Upper lobe of left lung (tissue), 6 donors: ENCODE measurements at regions not wholly inside any gene's neighbourhood (a gene's known extent, or its start where the extent isn't known, plus 50 kb on each side); places are given as distances from the start of the nearest gene placed in this dataset.

Experiments
- ATAC-seq, 2 donors: fragments of 200-7000 bp; cut with Tn5 transposase; one replicate each; pipeline ENCODE4 v1.9.1; 2022; ENCODE audit warnings: mild to moderate bottlenecking in 2 of 2, moderate library complexity in 2 of 2; ENCODE audit not compliant: low FRiP score in 2 of 2
- DNase-seq, 2 donors: peaks; one replicate each; pipeline ENCODE4 v3.0.0-alpha.2; 2019 to 2020
- H3K27ac ChIP-seq, 4 donors: fragments of 200-600 bp; sonication (generic); one replicate each; pipeline ENCODE4 v1.5.1; 2016 to 2019
- H3K27me3 ChIP-seq, 4 donors: fragments of 200-600 bp; sonication (generic); one replicate each; pipeline ENCODE4 v1.5.1; 2017 to 2019
- H3K36me3 ChIP-seq, 4 donors: fragments of 200-600 bp; sonication (generic); one replicate each; pipeline ENCODE4 v1.5.1; 2016 to 2019
- H3K4me1 ChIP-seq, 4 donors: fragments of 200-600 bp; sonication (generic); one replicate each; pipeline ENCODE4 v1.5.1; 2018 to 2019
- H3K4me3 ChIP-seq, 4 donors: fragments of 200-600 bp; sonication (generic); one replicate each; pipeline ENCODE4 v1.5.1; 2017 to 2019; ENCODE audit warnings: mild to moderate bottlenecking in 2 of 4, moderate library complexity in 1 of 4
- H3K9me3 ChIP-seq, 4 donors: fragments of 200-600 bp; sonication (generic); one replicate each; pipeline ENCODE4 v1.5.1; 2018 to 2019
- EP300 ChIP-seq, 4 donors: sonication (generic); formaldehyde crosslinking; IDR thresholded peaks; one replicate each; pipeline ENCODE4 v1.5.1; 2017; ENCODE audit warnings: antibody characterized with exemption in 4 of 4, control low read depth in 2 of 4
- POLR2A ChIP-seq, 4 donors: fragments of 450-650 bp; IDR thresholded peaks; one replicate each; pipeline ENCODE4 v1.5.1; 2016 to 2017; ENCODE audit warnings: antibody characterized with exemption in 4 of 4, mild to moderate bottlenecking in 2 of 4
- POLR2AphosphoS5 ChIP-seq, 2 donors: sonication (generic); formaldehyde crosslinking; IDR thresholded peaks; one replicate each; pipeline ENCODE4 v1.5.1; 2017; ENCODE audit warnings: antibody characterized with exemption in 2 of 2
- WGBS, 2 donors: methylation state at CpG; one replicate each; pipeline ENCODE4 v1.1.5; 2017 to 2018; 5-methylcytosine and 5-hydroxymethylcytosine counted together
- TF ChIP-seq, protein P1 (sequence below), 6 experiments: fragments of 450-650 bp in 4 of 6; fragments of 200-600 bp in 2 of 6; sonication (generic) in 2 of 6; IDR thresholded peaks; one replicate each; pipeline ENCODE4 v1.5.1; 2016 to 2019; ENCODE audit warnings: antibody characterized with exemption in 6 of 6
- donor health status: DM: no; HTN: no; CAD: no; lungs with moderate emphysema.
- donor health status: DM: no; HTN: yes; CAD: no; lungs with severe emphysema.

DNA sequence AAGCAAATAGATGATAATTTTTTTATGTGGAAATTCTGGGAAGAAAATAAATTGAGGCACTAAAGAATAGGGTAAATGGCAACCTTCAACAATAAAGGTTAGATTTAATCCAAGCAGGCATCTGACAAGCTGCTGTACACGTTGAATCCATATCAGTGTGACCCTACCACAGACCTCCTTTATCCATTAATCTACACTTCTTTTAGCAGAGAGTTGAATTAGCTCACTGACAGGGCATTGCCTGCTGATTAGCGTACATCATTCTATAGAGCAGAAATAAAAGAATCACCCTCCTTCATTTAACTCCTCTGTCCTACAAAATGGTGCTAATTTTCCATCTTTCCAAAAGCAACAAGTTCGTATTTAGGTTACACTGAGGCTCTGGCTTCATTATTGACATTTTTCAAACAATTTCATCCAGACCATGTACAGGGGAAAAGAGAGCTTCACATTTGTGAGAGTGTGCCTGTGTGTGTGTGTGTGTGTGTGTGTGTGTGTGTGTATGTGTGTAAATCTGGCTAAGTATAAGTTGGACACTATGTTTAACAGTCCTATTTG, 356.0 kb downstream of the TFEC start:
- Histone ChIP-seq H3K9me3 (no peaks in the 10 kb centered on the region), H3K27me3 (no peaks in the 10 kb centered on the region), H3K27ac (no peak overlapping the region), H3K36me3 (no peaks in the 10 kb centered on the region), H3K4me1 (peaks cover 0 to 6% (median 1%) of the 10 kb centered on the region in 4 donors), H3K4me3 (no peak overlapping the region)
- no peak for DNase-seq
- ATAC-seq = no peak
- TF ChIP-seq POLR2A (IDR thresholded peaks at IDR 0.05) (no peak), POLR2AphosphoS5 (IDR thresholded peaks at IDR 0.05) (no peak), EP300 (IDR thresholded peaks at IDR 0.05) (no peak)
- TF ChIP-seq, protein P1, sequence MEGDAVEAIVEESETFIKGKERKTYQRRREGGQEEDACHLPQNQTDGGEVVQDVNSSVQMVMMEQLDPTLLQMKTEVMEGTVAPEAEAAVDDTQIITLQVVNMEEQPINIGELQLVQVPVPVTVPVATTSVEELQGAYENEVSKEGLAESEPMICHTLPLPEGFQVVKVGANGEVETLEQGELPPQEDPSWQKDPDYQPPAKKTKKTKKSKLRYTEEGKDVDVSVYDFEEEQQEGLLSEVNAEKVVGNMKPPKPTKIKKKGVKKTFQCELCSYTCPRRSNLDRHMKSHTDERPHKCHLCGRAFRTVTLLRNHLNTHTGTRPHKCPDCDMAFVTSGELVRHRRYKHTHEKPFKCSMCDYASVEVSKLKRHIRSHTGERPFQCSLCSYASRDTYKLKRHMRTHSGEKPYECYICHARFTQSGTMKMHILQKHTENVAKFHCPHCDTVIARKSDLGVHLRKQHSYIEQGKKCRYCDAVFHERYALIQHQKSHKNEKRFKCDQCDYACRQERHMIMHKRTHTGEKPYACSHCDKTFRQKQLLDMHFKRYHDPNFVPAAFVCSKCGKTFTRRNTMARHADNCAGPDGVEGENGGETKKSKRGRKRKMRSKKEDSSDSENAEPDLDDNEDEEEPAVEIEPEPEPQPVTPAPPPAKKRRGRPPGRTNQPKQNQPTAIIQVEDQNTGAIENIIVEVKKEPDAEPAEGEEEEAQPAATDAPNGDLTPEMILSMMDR (IDR thresholded peaks at IDR 0.05) = no peak
- WGBS, 2 donors = 87 to 90% methylated on average over 3 of the region's 3 CpGs

DNA sequence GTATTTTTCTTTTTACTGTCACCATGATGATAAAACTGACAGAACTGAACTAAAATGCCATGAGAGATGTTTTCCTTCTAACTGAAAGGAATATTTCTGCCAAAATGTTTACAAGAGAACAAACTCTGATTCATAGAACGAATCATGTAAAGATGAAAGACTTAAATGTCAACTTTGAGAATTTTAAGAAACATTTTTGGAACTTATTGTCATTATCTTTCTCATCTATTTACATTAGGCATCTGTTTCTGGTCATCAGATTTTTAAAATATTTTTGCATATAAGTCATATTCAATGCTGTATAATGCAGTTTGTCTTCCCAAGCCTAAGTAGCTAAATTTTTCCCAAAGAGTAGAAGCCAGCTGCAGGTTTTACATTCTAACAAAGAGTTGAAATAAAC, 358.5 kb downstream of the TFEC start:
- no peak for ATAC-seq

DNA sequence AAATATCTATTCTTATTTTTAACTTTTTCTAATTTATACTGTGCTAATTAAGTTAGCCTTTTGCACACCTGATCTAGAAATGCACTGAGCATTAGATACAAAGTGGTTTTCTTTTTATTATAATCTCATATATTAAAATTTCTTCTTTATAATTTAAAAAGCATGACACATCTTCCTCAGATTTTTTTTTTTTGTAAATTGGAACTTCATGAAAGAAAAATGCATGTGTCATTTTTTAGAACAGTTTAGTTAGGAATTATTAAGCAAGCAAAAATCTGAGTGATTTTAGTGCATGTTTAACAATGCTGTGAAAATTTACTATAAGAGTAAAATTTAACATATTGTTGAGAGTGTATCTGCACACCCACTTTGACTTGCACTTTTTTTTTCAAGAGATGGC, 367.9 kb downstream of the TFEC start:
- DNase-seq (no peak), ATAC-seq (no peak)
- no peaks in the 10 kb centered on the region for H3K9me3 ChIP-seq
- no peaks in the 10 kb centered on the region for H3K36me3 ChIP-seq
- H3K4me1 ChIP-seq = no peaks in the 10 kb centered on the region
- no peaks in the 10 kb centered on the region for H3K27me3 ChIP-seq
- no peak overlapping the region for H3K27ac ChIP-seq
- TF ChIP-seq EP300 (IDR thresholded peaks at IDR 0.05) (no peak), POLR2AphosphoS5 (IDR thresholded peaks at IDR 0.05) (no peak), POLR2A (IDR thresholded peaks at IDR 0.05) (no peak)
- TF ChIP-seq, protein P1 (IDR thresholded peaks at IDR 0.05) = no peak
- H3K4me3 ChIP-seq = no peak overlapping the region

More for the DNA sequence above, 358.5 kb downstream of the TFEC start:
- DNase-seq = no peak
- no peaks in the 10 kb centered on the region for H3K4me1 ChIP-seq
- no peaks in the 10 kb centered on the region for H3K36me3 ChIP-seq
- no peaks in the 10 kb centered on the region for H3K9me3 ChIP-seq
- H3K27ac ChIP-seq = no peak overlapping the region
- H3K4me3 ChIP-seq = no peak overlapping the region
- TF ChIP-seq EP300 (IDR thresholded peaks at IDR 0.05) = no peak
- TF ChIP-seq, protein P1 (IDR thresholded peaks at IDR 0.05) = no peak
- WGBS, 2 donors = 76 to 88% methylated on average over 1 of the region's 1 CpG
- no peaks in the 10 kb centered on the region for H3K27me3 ChIP-seq

DNA sequence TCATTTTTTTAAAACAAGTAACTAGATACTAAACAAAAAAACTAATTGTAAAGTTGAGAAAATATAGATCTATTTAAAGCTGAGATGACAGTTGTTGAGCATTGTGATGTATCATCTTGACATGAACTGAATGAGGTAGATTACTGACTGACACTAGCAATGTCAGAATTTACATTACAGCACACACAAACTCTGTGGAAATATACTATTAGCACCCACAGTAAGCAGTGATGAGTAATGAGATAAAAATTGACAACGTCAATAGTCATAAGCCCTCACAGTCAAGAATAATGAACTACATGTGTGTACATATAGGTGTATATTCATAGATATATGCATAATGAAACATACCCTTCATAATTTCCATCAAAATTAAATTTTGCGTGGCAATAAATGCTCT, 368.4 kb downstream of the TFEC start:
- no peak overlapping the region for H3K27ac ChIP-seq
- no peaks in the 10 kb centered on the region for H3K9me3 ChIP-seq
- TF ChIP-seq POLR2A (IDR thresholded peaks at IDR 0.05) (no peak), EP300 (IDR thresholded peaks at IDR 0.05) (no peak), POLR2AphosphoS5 (IDR thresholded peaks at IDR 0.05) (no peak)
- TF ChIP-seq, protein P1 (IDR thresholded peaks at IDR 0.05) = no peak
- WGBS, 2 donors = 89 to 90% methylated on average over 2 of the region's 2 CpGs
- H3K27me3 ChIP-seq = no peaks in the 10 kb centered on the region
- H3K4me3 ChIP-seq = no peak overlapping the region
- no peaks in the 10 kb centered on the region for H3K36me3 ChIP-seq
- ATAC-seq = no peak
- no peak for DNase-seq
- no peaks in the 10 kb centered on the region for H3K4me1 ChIP-seq

DNA sequence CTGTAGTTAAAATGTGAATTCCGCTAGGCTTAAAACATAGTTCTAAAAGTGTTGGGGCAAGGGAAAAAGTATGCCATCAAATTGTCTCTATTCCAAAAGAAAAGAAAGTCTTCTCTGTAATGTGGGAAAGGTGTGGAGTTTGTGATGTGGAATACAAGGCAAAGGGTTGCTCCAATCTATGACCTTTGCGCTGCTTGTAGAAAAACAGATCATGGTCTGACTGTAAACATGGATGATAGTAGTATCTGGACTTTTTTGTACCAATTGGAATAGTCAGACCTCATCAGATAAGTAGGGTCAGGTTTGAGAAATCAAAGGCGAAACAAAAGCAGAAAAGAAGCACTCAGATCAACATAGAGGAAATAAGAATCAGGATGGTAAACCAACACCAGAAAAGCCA, 372.3 kb downstream of the TFEC start:
- Histone ChIP-seq H3K27ac (no peak overlapping the region), H3K27me3 (no peaks in the 10 kb centered on the region), H3K36me3 (no peaks in the 10 kb centered on the region), H3K4me1 (no peaks in the 10 kb centered on the region), H3K4me3 (no peak overlapping the region), H3K9me3 (no peaks in the 10 kb centered on the region)
- no peak for ATAC-seq
- no peak for TF ChIP-seq POLR2A (IDR thresholded peaks at IDR 0.05)
- no peak for TF ChIP-seq POLR2AphosphoS5 (IDR thresholded peaks at IDR 0.05)
- no peak for TF ChIP-seq EP300 (IDR thresholded peaks at IDR 0.05)
- TF ChIP-seq, protein P1 (IDR thresholded peaks at IDR 0.05) = no peak
- 63 to 77% methylated on average over 3 of the region's 3 CpGs for WGBS, 2 donors
- no peak for DNase-seq
